Astrocyte (in vitro differentiated cells and primary cell): ENCODE measurements at regions not wholly inside any gene's neighbourhood (a gene's known extent, or its start where the extent isn't known, plus 50 kb on each side); places are given as distances from the start of the nearest gene placed in this dataset.

Experiments used
- CTCF ChIP-seq: IDR thresholded peaks from 2 replicates; pipeline ENCODE4 v1.5.1; 2011; ENCODE audit warnings: low read depth, mild to moderate bottlenecking, inconsistent platforms, low read length, moderate library complexity; ENCODE audit not compliant: insufficient read depth
- EZH2 ChIP-seq: IDR thresholded peaks from 2 replicates; pipeline ENCODE4 v1.6.1; 2012; ENCODE audit warnings: mild to moderate bottlenecking, low read length, inconsistent platforms; ENCODE audit not compliant: insufficient read depth

GRCh38 chr6:145396499-145396898 is 338.8 kb downstream of the EPM2A start:
- no peak for TF ChIP-seq CTCF
- TF ChIP-seq EZH2, result no peak
